Epithelial cell of proximal tubule (primary cell): ENCODE measurements at regions not wholly inside any gene's neighbourhood (a gene's known extent, or its start where the extent isn't known, plus 50 kb on each side); places are given as distances from the start of the nearest gene placed in this dataset.

ENCODE experiments used
- DNase-seq: peaks from one replicate; pipeline ENCODE4 v3.0.0-alpha.2; 2011; ENCODE audit warnings: low read depth
- H3K4me3 ChIP-seq: 2 replicates; pipeline ENCODE4 v1.5.1; 2011; ENCODE audit warnings: low read depth, mild to moderate bottlenecking, low read length
- CTCF ChIP-seq: conservative IDR thresholded peaks from 2 replicates; pipeline ENCODE4 v1.5.1; 2012; ENCODE audit warnings: low read depth, mild to moderate bottlenecking, low read length

- H3K4me3 ChIP-seq: no peak overlapping the region
- DNase-seq: no peak
- no peak for TF ChIP-seq CTCF
These were observed 641.6 kb downstream of the NSUN3 start for GRCh38 chr3:94704467-94704866.

GRCh38 chr3:94709249-94709902 lies 646.5 kb downstream of the NSUN3 start:
- no peak overlapping the region for H3K4me3 ChIP-seq
- no peak for DNase-seq
- TF ChIP-seq CTCF: no peak

GRCh38 chr3:94714194-94714593 lies 651.3 kb downstream of the NSUN3 start:
- H3K4me3 ChIP-seq: no peak overlapping the region
- no peak for TF ChIP-seq CTCF
- no peak for DNase-seq

GRCh38 chr3:94716326-94717018 lies 653.6 kb downstream of the NSUN3 start:
- TF ChIP-seq CTCF: peak; percentile 69
- H3K4me3 ChIP-seq: no peak overlapping the region
- DNase-seq: no peak

DNA sequence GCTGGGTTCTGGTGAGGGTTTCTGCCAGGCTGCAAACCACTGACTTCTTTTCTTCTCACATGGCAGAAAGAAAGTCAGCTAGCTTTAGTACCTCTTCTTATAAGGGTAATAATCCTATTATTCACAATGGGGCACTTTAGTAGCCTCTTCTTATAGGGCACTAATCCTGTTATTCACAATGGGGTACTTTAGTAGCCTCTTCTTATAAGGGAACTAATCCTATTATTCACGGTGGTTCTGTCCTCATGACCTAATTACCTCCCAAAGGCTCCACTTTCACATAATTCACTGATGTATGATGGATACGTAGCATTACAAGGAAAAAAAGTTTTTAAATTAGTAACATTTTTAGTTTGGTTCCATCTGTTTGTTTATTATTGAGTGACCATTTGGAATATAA lies 671.3 kb downstream of the NSUN3 start:
- no peak overlapping the region for H3K4me3 ChIP-seq
- no peak for DNase-seq
- no peak for TF ChIP-seq CTCF

DNA sequence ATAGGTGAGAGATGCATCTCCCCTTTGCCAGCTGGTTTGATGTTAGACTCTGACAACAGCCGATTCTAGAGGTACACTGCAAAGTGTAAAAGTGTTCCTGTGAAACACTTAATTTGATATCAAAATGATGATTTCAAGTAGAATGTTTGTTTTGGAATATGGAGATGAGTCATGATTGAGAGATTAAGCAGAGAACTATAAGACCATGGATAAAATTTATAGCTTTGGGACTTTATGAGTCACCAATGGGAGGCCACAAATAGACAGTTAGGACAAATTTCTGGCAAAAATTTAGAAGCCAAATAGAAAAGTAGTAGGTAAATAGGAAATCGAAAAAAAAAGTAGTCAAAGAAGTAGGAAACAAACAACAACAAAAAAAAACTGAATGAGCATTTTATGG lies 672.5 kb downstream of the NSUN3 start:
- H3K4me3 ChIP-seq: no peak overlapping the region
- TF ChIP-seq CTCF: no peak

GRCh38 chr3:94737116-94737515 lies 674.3 kb downstream of the NSUN3 start:
- TF ChIP-seq CTCF: no peak
- no peak for DNase-seq
- H3K4me3 ChIP-seq: no peak overlapping the region

More for the DNA sequence above, 672.5 kb downstream of the NSUN3 start:
- no peak for DNase-seq
